SK-N-MC (cell line): ENCODE measurements at regions not wholly inside any gene's neighbourhood (a gene's known extent, or its start where the extent isn't known, plus 50 kb on each side); places are given as distances from the start of the nearest gene placed in this dataset.

Source experiments
- DNase-seq: peaks from one replicate; pipeline ENCODE4 v3.0.0-alpha.2; 2011; ENCODE audit warnings: low read depth, low spot score
- H3K27ac ChIP-seq: fragments of 200-600 bp; sonication (generic); 2 replicates; pipeline ENCODE4 v1.5.1; 2016; ENCODE audit warnings: mixed run types
- H3K36me3 ChIP-seq: fragments of 200-600 bp; sonication (generic); 2 replicates; pipeline ENCODE4 v1.6.1; 2017; ENCODE audit warnings: antibody characterized with exemption, low read length, mixed read lengths; ENCODE audit not compliant: insufficient read depth
- H3K4me3 ChIP-seq: fragments of 200-600 bp; sonication (generic); 2 replicates; pipeline ENCODE4 v1.5.1; 2016
- H3K9ac ChIP-seq: fragments of 200-600 bp; sonication (generic); 2 replicates; pipeline ENCODE4 v1.8.0; 2017; ENCODE audit warnings: mixed run types, mixed read lengths; ENCODE audit not compliant: insufficient read length
- H3K9me3 ChIP-seq: fragments of 200-600 bp; sonication (generic); 2 replicates; pipeline ENCODE4 v1.6.1; 2017; ENCODE audit warnings: low read depth, mild to moderate bottlenecking, antibody characterized with exemption, low read length, moderate library complexity, mixed read lengths
- EZH2 ChIP-seq: fragments of 200-600 bp; sonication (generic); IDR thresholded peaks from one replicate; pipeline ENCODE4 v1.6.1; 2017; ENCODE audit warnings: antibody characterized with exemption
- FOXP2 ChIP-seq: optimal IDR thresholded peaks from 2 replicates; pipeline ENCODE3; 2011; ENCODE audit warnings: mild to moderate bottlenecking, moderate library complexity; ENCODE audit not compliant: insufficient read depth; ENCODE audit errors: extremely low read length, control extremely low read depth
- POLR2AphosphoS5 ChIP-seq: IDR thresholded peaks from 2 replicates; pipeline ENCODE4 v1.6.1; 2012; ENCODE audit warnings: mild to moderate bottlenecking, low read depth, low read length, borderline replicate concordance

DNA sequence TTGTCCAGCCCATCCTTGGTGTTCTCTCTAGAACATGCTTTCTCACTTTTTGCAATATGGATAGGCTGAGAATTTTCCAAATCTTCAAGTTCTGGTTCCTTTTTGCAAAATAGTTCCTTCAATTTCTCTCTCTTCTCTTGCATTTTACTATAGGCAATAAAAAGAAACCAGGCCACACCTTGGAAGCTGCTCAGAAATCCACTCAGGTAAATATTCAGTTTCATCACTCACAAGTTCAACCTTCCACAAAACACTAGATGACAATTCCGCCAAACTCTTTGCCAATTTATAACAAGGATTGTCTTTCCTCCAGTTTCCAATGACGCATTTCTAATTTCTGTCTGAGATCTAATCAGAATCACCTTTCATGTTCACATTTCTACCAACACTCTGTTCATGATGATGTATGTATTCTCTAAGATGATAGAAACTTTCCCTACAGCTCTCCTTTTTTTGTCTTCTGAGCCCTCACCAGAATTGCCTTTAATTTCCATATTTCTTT, 204.2 kb upstream of the PIK3R1 start:
- H3K27ac ChIP-seq: no peak overlapping the region

GRCh38 chr5:68010740-68011139, 204.8 kb upstream of the PIK3R1 start:
- no peak overlapping the region for H3K9ac ChIP-seq
- H3K9me3 ChIP-seq: no peaks in the 10 kb centered on the region
- TF ChIP-seq FOXP2: no peak
- TF ChIP-seq EZH2: no peak
- TF ChIP-seq POLR2AphosphoS5: no peak
- no peaks in the 10 kb centered on the region for H3K36me3 ChIP-seq
- H3K27ac ChIP-seq: no peak overlapping the region
- no peak overlapping the region for H3K4me3 ChIP-seq
- no peak for DNase-seq

More for the DNA sequence above, 204.2 kb upstream of the PIK3R1 start:
- DNase-seq: no peak
- no peaks in the 10 kb centered on the region for H3K36me3 ChIP-seq
- H3K9ac ChIP-seq: no peak overlapping the region
- TF ChIP-seq EZH2 (no peak), FOXP2 (no peak), POLR2AphosphoS5 (no peak)
- no peak overlapping the region for H3K4me3 ChIP-seq
- H3K9me3 ChIP-seq: no peaks in the 10 kb centered on the region

- no peak overlapping the region for H3K4me3 ChIP-seq
- no peak overlapping the region for H3K9ac ChIP-seq
- DNase-seq: no peak
- no peaks in the 10 kb centered on the region for H3K36me3 ChIP-seq
- TF ChIP-seq POLR2AphosphoS5 (no peak), FOXP2 (no peak), EZH2 (no peak)
- no peaks in the 10 kb centered on the region for H3K9me3 ChIP-seq
- no peak overlapping the region for H3K27ac ChIP-seq
Measured at GRCh38 chr5:68007451-68007850, 208.1 kb upstream of the PIK3R1 start.

DNA sequence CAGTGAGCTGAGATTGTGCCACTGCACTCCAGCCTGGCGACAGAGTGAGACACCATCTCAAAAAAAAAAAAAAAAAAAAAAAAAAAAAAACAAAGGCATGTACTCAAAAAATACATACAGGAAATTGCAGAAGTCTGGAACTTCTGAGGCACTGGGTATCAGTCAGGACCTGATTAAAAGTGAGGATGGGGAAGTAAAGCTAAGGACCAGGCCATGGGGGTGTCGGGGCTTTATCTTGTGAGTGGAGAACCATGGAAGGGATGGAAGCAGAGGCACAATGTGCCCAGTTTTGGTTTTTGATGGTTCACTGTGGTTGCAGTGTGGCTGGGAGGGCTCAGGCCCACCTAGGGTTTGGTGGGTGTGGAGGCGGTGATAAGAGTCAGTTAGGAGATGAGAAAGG, 212.7 kb upstream of the PIK3R1 start:
- Histone ChIP-seq H3K27ac (no peak overlapping the region), H3K36me3 (no peaks in the 10 kb centered on the region), H3K9me3 (no peaks in the 10 kb centered on the region), H3K4me3 (no peak overlapping the region), H3K9ac (no peak overlapping the region)
- TF ChIP-seq POLR2AphosphoS5: no peak
- TF ChIP-seq EZH2: no peak
- no peak for TF ChIP-seq FOXP2
- no peak for DNase-seq

- TF ChIP-seq POLR2AphosphoS5 (no peak), EZH2 (no peak), FOXP2 (no peak)
- Histone ChIP-seq H3K4me3 (no peak overlapping the region), H3K36me3 (no peaks in the 10 kb centered on the region), H3K27ac (peak overlapping the region; percentile 52), H3K9me3 (no peaks in the 10 kb centered on the region), H3K9ac (no peak overlapping the region)
- DNase-seq: no peak
Measured at GRCh38 chr5:68000805-68001204, 214.8 kb upstream of the PIK3R1 start.

DNA sequence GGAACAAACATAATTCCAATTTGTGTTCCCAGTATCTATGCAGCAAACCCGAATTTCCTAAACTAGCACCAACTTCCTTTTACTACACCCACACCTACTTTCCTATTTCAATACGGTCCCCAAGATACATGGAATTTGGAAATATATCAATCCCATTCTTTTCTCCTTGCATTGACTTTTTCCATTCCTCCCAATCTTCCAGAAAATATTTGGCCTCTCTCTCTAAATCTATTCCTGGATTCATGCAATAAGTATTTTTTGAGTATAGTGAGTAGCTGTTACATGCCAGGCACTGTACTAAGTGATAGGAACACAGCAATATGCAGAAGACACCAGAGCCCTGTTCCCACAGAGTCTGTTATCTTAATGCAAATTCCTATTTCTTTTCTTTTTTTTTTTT, 216.2 kb upstream of the PIK3R1 start:
- Histone ChIP-seq H3K36me3 (no peaks in the 10 kb centered on the region), H3K27ac (no peak overlapping the region), H3K9me3 (no peaks in the 10 kb centered on the region), H3K4me3 (no peak overlapping the region), H3K9ac (no peak overlapping the region)
- no peak for TF ChIP-seq FOXP2
- no peak for TF ChIP-seq POLR2AphosphoS5
- TF ChIP-seq EZH2: no peak
- DNase-seq: no peak

DNA sequence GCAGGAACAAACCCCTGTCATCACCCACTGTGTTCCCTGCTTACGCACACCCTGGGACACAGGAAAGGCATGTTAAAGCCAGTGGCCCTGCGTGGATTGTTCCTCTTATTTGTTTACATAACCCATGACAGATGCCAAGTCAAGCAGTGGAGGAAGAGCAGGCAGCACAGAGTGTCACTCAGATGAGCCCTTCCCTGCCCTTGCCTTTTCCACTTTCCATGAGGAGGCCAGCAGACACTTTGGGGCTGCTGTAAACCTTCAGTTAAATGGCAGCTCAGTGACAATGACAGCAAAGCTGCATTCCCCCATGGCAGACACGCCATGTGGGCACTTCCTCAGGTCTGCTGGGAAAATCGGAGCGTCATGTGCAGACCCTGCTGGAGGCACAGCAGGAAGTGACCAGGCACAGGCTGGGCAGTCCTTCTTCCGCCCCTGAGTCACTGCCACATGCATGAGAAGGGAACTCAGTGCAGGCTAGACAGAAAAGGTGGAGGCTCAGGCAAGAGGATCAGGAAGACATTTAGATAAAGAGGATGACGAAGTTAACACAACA, 216.8 kb upstream of the PIK3R1 start:
- Histone ChIP-seq H3K27ac (no peak overlapping the region), H3K4me3 (no peak overlapping the region), H3K9me3 (no peaks in the 10 kb centered on the region), H3K9ac (no peak overlapping the region), H3K36me3 (no peaks in the 10 kb centered on the region)
- TF ChIP-seq EZH2 (no peak), POLR2AphosphoS5 (no peak), FOXP2 (no peak)
- DNase-seq: no peak

- no peak overlapping the region for H3K27ac ChIP-seq
- no peaks in the 10 kb centered on the region for H3K36me3 ChIP-seq
- no peak overlapping the region for H3K9ac ChIP-seq
- TF ChIP-seq FOXP2 (no peak), EZH2 (no peak), POLR2AphosphoS5 (no peak)
- H3K4me3 ChIP-seq: no peak overlapping the region
- no peaks in the 10 kb centered on the region for H3K9me3 ChIP-seq
- no peak for DNase-seq
Measured at GRCh38 chr5:67997892-67998457, 217.6 kb upstream of the PIK3R1 start.
